HG03342 (cell line): ENCODE measurements at regions not wholly inside any gene's neighbourhood (a gene's known extent, or its start where the extent isn't known, plus 50 kb on each side); places are given as distances from the start of the nearest gene placed in this dataset.
"Not testable (repeated sequence)": the region's sequence is repeated elsewhere in the genome, so short reads cannot be mapped to it uniquely, and the experiment has no call there.

ENCODE experiments used
- ATAC-seq: cut with Tn5 transposase; IDR thresholded peaks from one replicate; pipeline ENCODE4 v1.9.1; 2021; ENCODE audit warnings: mild to moderate bottlenecking, moderate library complexity; ENCODE audit not compliant: unreplicated experiment

GRCh38 chr5:30505014-30505886 is 688.2 kb upstream of the CDH6 start:
- ATAC-seq: no peak

- no peak for ATAC-seq
Observed at GRCh38 chr5:30502277-30502676, 691.2 kb upstream of the CDH6 start.

GRCh38 chr5:30501065-30501464 is 692.4 kb upstream of the CDH6 start:
- no peak for ATAC-seq

GRCh38 chr5:30500513-30500912 is 693.0 kb upstream of the CDH6 start:
- ATAC-seq: no peak

GRCh38 chr5:30499402-30499801 is 694.1 kb upstream of the CDH6 start:
- no peak for ATAC-seq

- no peak for ATAC-seq
Observed at GRCh38 chr5:30498972-30499371, 694.5 kb upstream of the CDH6 start.

- ATAC-seq: not testable (repeated sequence)
Observed at GRCh38 chr5:30498509-30498908, 695.0 kb upstream of the CDH6 start.

DNA sequence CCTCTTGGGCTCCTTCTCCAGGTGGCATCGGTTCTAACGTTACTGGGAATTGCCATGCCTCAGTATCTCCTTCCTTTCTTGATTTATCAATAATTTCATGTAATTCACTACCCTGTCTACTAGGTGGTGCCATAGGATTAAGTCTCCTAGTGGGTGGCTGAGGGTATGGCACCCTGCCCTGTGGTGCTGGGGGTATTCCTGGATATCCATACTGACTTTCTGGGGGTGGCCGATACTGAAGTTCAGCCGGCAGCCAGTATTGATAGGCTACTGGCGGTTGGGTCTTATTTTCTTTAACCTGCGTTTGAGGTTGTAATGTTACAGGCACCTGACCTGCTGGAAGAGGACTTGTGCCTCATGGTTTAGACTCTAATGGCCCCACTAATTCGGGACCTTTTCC is 699.4 kb upstream of the CDH6 start:
- not testable (repeated sequence) for ATAC-seq

- no peak for ATAC-seq
Observed at GRCh38 chr5:30479104-30479503, 714.4 kb upstream of the CDH6 start.

DNA sequence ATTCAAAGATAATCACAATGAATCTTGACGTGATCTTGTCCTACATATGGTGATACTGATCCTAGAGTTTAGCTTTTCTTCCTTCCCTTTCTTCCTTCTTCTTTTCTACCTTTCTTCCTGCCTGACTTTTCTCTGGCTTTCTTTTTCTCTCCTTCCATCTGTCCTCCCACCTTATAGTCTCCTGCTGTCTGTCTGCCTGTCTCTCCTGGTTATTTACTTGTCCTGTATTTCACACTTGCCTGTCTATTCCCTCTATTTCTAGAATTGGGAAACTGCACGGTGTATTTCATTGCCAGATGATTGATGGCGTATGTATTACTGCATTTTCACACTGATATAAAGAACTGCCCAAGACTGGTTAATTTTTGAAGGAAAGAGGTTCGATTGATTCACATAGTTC is 718.1 kb upstream of the CDH6 start:
- ATAC-seq: no peak

DNA sequence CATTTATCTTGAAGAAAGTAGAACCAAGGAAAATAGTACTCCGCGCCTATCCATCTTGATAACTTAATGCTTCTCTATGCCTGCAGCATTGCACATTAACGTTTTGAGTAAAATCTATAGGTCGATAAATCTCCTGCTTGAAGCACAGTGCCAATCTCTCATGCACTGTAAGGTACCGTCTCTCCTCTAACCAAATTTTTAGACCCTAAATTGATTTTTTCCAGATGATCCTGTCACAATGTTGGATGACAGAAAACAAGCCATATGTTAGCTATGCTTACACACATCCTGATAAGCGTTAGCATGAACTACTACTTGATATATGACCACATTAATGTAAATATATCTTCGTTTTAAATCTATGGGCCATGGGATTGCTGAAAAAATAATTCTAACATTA is 723.8 kb upstream of the CDH6 start:
- no peak for ATAC-seq

- ATAC-seq: no peak
Observed at GRCh38 chr5:30458681-30459080, 734.8 kb upstream of the CDH6 start.

DNA sequence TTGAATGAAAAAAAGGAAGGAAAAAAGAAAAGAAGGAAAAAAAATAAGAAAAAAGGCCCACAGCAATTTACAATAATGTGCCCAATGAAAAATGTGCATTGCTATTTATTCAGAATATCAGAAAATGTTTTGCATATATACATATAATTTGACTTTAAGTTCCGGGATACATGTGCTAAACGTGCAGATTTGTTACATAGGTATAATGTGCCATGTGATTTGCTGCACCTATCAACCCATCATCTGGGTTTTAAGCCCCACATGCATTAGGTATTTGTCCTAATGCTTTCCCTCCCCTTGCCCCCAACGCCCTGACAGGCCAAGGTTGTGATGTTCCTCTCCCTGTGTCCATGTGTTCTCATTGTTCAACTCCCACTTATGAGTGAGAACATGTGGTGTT is 738.0 kb upstream of the CDH6 start:
- not testable (repeated sequence) for ATAC-seq

DNA sequence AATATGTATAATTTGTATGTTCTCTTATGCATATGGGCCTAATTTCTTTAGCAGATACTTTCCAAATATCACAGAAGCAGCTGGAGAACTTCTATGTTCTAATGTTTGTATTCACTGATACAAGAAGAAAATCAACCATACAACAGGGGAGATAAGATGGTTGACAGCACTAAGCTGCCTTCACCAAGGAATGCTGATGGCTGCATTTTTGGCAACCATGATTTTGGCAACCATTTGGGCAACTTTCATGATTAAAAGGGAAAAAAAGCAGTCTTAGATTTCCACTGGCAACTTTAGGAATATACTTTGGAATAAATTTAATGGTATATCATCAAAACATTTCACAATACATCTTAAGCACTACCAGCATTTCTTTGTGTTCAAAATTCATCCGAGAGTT is 740.3 kb upstream of the CDH6 start:
- ATAC-seq: no peak

DNA sequence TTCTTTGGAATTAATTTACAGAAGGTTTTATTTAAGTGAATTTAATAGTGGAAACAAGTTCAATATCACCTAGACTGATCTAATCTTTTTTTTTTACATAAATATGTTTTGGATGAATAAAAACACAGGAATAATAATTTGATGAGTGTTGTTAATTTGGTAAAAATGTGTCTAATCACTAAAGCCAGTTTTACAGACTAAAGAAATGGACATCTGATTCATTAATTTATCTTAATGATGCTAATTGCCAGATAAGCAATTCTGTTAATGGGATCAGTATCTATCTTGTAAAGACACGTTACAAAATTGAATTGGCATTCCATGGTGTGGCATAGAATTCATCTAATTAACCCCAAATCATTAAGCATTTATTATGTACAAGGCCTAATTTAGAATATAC is 743.3 kb upstream of the CDH6 start:
- no peak for ATAC-seq

- ATAC-seq: no peak
Observed at GRCh38 chr5:30447431-30447830, 746.1 kb upstream of the CDH6 start.

GRCh38 chr5:30446456-30446855 is 747.0 kb upstream of the CDH6 start:
- ATAC-seq: no peak

- no peak for ATAC-seq
Observed at GRCh38 chr5:30438785-30439184, 754.7 kb upstream of the CDH6 start.

DNA sequence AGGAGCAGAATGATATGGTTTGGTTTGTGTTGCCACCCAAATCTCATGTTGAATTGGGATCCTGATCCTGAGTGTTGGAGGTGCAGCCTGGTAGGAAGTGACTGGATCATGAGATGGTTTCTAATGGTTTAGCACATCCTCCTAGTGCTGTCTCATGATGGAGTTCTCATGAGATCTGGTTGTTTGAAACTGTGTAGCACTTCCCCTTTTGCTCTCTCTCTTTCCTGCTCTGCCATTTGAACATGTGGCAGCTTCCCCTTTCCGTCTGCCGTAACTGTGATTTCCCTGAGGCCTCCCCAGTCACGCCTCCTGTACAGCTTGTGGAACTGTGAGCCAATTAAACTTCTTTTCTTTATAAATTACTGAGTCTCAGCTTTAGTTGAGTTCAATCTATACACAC is 756.8 kb upstream of the CDH6 start:
- ATAC-seq: no peak

GRCh38 chr5:30428866-30429407 is 764.5 kb upstream of the CDH6 start:
- ATAC-seq: not testable (repeated sequence)

- ATAC-seq: no peak
Observed at GRCh38 chr5:30414078-30414477, 779.4 kb upstream of the CDH6 start.

GRCh38 chr5:30413540-30413939 is 779.9 kb upstream of the CDH6 start:
- ATAC-seq: no peak

DNA sequence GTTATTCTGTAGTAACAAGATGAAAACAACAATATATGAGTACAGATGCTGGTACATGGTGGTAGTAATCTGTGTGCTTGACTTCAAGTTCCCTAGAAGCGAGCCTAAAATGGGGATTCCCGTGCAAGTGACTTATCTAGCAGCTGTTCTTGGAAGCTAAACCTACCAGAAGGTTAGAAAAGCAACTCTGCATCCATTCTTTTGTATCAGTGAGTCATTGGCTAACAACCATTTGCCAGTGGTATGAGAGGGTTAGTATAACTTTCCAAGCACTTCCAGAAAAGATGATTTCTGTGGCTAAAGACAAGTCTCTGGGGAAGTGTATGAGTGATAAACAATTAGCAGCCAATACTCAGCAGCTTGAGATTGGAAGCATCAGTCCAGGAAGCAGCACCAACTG is 787.7 kb upstream of the CDH6 start:
- ATAC-seq: no peak
